NOMO-1 treated with dmso at 0.1 percent for 144 hours (cell line): ENCODE measurements at regions not wholly inside any gene's neighbourhood (a gene's known extent, or its start where the extent isn't known, plus 50 kb on each side); places are given as distances from the start of the nearest gene placed in this dataset.
A peak's percentile ranks its signal among the peaks of the same experiment; 100 is the strongest.

ENCODE experiments used
- DNase-seq: peaks from one replicate; lab custom pipeline; 2025; ENCODE audit not compliant: unreplicated experiment; lab: John Stamatoyannopoulos, UW

- no peak for DNase-seq
Observed at GRCh38 chr15:56868170-56868569, 50.3 kb upstream of the TCF12 start.

GRCh38 chr15:56866803-56867202 lies 51.6 kb upstream of the TCF12 start:
- no peak for DNase-seq

GRCh38 chr15:56857828-56858227 lies 60.6 kb upstream of the TCF12 start:
- DNase-seq, result no peak

GRCh38 chr15:56856934-56857333 lies 61.5 kb upstream of the TCF12 start:
- DNase-seq, result no peak

- no peak for DNase-seq
Observed at GRCh38 chr15:56844892-56845291, 73.6 kb upstream of the TCF12 start.

- DNase-seq, result no peak
Observed at GRCh38 chr15:56844471-56844870, 74.0 kb upstream of the TCF12 start.

GRCh38 chr15:56839641-56840040 lies 78.8 kb upstream of the TCF12 start:
- DNase-seq, result no peak

- no peak for DNase-seq
Observed at GRCh38 chr15:56839099-56839498, 79.3 kb upstream of the TCF12 start.

GRCh38 chr15:56838085-56838484 lies 80.4 kb upstream of the TCF12 start:
- no peak for DNase-seq

- DNase-seq, result no peak
Observed at GRCh38 chr15:56837273-56837672, 81.2 kb upstream of the TCF12 start.

- DNase-seq, result no peak
Observed at GRCh38 chr15:56835718-56836171, 82.7 kb upstream of the TCF12 start.

- no peak for DNase-seq
Observed at GRCh38 chr15:56832125-56832524, 86.3 kb upstream of the TCF12 start.

- DNase-seq, result no peak
Observed at GRCh38 chr15:56831467-56832005, 86.9 kb upstream of the TCF12 start.

- DNase-seq, result no peak
Observed at GRCh38 chr15:56824175-56824574, 90.9 kb upstream of the ZNF280D start.

- DNase-seq, result no peak
Observed at GRCh38 chr15:56821721-56822425, 88.6 kb upstream of the ZNF280D start.

GRCh38 chr15:56820333-56820732 lies 87.0 kb upstream of the ZNF280D start:
- peak; percentile 69 for DNase-seq

- DNase-seq, result no peak
Observed at GRCh38 chr15:56817321-56818080, 84.2 kb upstream of the ZNF280D start.

- DNase-seq, result no peak
Observed at GRCh38 chr15:56816781-56817180, 83.5 kb upstream of the ZNF280D start.

GRCh38 chr15:56815247-56815646 lies 81.9 kb upstream of the ZNF280D start:
- DNase-seq, result peak; percentile 35

- DNase-seq, result no peak
Observed at GRCh38 chr15:56814429-56814828, 81.1 kb upstream of the ZNF280D start.

- DNase-seq, result no peak
Observed at GRCh38 chr15:56813995-56814394, 80.7 kb upstream of the ZNF280D start.

- DNase-seq, result no peak
Observed at GRCh38 chr15:56812961-56813360, 79.7 kb upstream of the ZNF280D start.
